ENCODE measurements at regions not wholly inside any gene's neighbourhood (a gene's known extent, or its start where the extent isn't known, plus 50 kb on each side); places are given as distances from the start of the nearest gene placed in this dataset.

DNA sequence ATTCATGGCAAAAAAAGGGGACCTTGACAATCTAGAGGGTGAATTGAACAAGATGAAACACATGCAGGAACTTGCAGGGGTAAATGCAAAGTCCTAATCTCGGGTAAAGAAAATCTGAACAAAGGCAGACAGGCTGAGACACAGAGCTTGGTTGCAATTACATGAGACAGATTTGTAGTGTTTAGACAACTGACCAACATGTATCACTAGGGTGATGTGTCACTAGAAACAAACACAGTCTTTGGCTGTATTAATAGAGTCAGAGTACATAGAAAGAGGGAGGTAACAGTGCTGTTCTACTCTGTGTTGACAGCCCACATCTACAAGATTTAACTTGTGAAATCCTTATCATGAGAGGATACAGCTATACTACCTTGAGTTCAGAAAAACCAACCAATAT is 78.1 kb upstream of the GRIK3 start:
- no peaks in the 10 kb centered on the region for H3K27me3 ChIP-seq (ENCODE audit: low read length)
- H3F3A ChIP-seq (ENCODE audit: insufficient read depth), result no peaks in the 10 kb centered on the region
- H3K36me3 ChIP-seq (ENCODE audit: low read length), result no peaks in the 10 kb centered on the region

GRCh38 chr1:37113285-37113997 is 79.1 kb upstream of the GRIK3 start:
- no peak overlapping the region for H2AFZ ChIP-seq (ENCODE audit: low read depth, low read length, severe bottlenecking)
- no peaks in the 10 kb centered on the region for H3K79me2 ChIP-seq (ENCODE audit: insufficient read depth, low read length)
- H3K27ac ChIP-seq (ENCODE audit: low read depth, low read length), result no peak overlapping the region
- no peaks in the 10 kb centered on the region for H3K36me3 ChIP-seq (ENCODE audit: low read length)
- H4K20me1 ChIP-seq (ENCODE audit: low read depth, low read length), result no peaks in the 10 kb centered on the region
- no peak for TF ChIP-seq CTCF (IDR thresholded peaks at IDR 0.05; ENCODE audit: insufficient read depth, low read length, poor library complexity, severe bottlenecking)
- TF ChIP-seq EZH2phosphoT487 (conservative IDR thresholded peaks at IDR 0.05; ENCODE audit: low read length), result no peak
- no peaks in the 10 kb centered on the region for H3F3A ChIP-seq (ENCODE audit: insufficient read depth)
- no peak overlapping the region for H3K4me2 ChIP-seq (ENCODE audit: low read depth, low read length, poor library complexity, severe bottlenecking)
- H3K27me3 ChIP-seq (ENCODE audit: low read length), result no peaks in the 10 kb centered on the region
- no peak overlapping the region for H3K9ac ChIP-seq (ENCODE audit: low read length)
- H3K9me2 ChIP-seq (replicated peaks; ENCODE audit: insufficient read depth, low read length), result no peaks in the 10 kb centered on the region
- no peak overlapping the region for H3K4me3 ChIP-seq (ENCODE audit: insufficient read depth, low read length, poor library complexity, severe bottlenecking)
- H3K9me3 ChIP-seq (ENCODE audit: insufficient read depth, low read length), result no peaks in the 10 kb centered on the region

More for the DNA sequence above, 78.1 kb upstream of the GRIK3 start:
- H3K9ac ChIP-seq (ENCODE audit: low read length), result no peak overlapping the region
- no peaks in the 10 kb centered on the region for H3K9me2 ChIP-seq (replicated peaks; ENCODE audit: insufficient read depth, low read length)
- H3K27ac ChIP-seq (ENCODE audit: low read depth, low read length), result no peak overlapping the region
- H3K9me3 ChIP-seq (ENCODE audit: insufficient read depth, low read length), result no peaks in the 10 kb centered on the region
- H3K4me3 ChIP-seq (ENCODE audit: insufficient read depth, low read length, poor library complexity, severe bottlenecking), result no peak overlapping the region
- H2AFZ ChIP-seq (ENCODE audit: low read depth, low read length, severe bottlenecking), result no peak overlapping the region
- H3K79me2 ChIP-seq (ENCODE audit: insufficient read depth, low read length), result no peaks in the 10 kb centered on the region
- TF ChIP-seq EZH2phosphoT487 (conservative IDR thresholded peaks at IDR 0.05; ENCODE audit: low read length), result no peak
- TF ChIP-seq CTCF (IDR thresholded peaks at IDR 0.05; ENCODE audit: insufficient read depth, low read length, poor library complexity, severe bottlenecking), result no peak
- no peak overlapping the region for H3K4me2 ChIP-seq (ENCODE audit: low read depth, low read length, poor library complexity, severe bottlenecking)
- H4K20me1 ChIP-seq (ENCODE audit: low read depth, low read length), result no peaks in the 10 kb centered on the region

GRCh38 chr1:37118790-37119189 is 84.5 kb upstream of the GRIK3 start:
- H3K36me3 ChIP-seq (ENCODE audit: low read length), result no peaks in the 10 kb centered on the region
- H3K9me3 ChIP-seq (ENCODE audit: insufficient read depth, low read length), result no peaks in the 10 kb centered on the region
- H3F3A ChIP-seq (ENCODE audit: insufficient read depth), result no peaks in the 10 kb centered on the region
- H3K79me2 ChIP-seq (ENCODE audit: insufficient read depth, low read length), result no peaks in the 10 kb centered on the region
- H3K27me3 ChIP-seq (ENCODE audit: low read length), result no peaks in the 10 kb centered on the region
- no peak overlapping the region for H3K4me2 ChIP-seq (ENCODE audit: low read depth, low read length, poor library complexity, severe bottlenecking)
- H3K4me3 ChIP-seq (ENCODE audit: insufficient read depth, low read length, poor library complexity, severe bottlenecking), result no peak overlapping the region
- no peak overlapping the region for H2AFZ ChIP-seq (ENCODE audit: low read depth, low read length, severe bottlenecking)
- H3K27ac ChIP-seq (ENCODE audit: low read depth, low read length), result no peak overlapping the region
- no peak overlapping the region for H3K9ac ChIP-seq (ENCODE audit: low read length)
- no peaks in the 10 kb centered on the region for H4K20me1 ChIP-seq (ENCODE audit: low read depth, low read length)
- no peaks in the 10 kb centered on the region for H3K9me2 ChIP-seq (replicated peaks; ENCODE audit: insufficient read depth, low read length)
- TF ChIP-seq EZH2phosphoT487 (conservative IDR thresholded peaks at IDR 0.05; ENCODE audit: low read length), result no peak
- no peak for TF ChIP-seq CTCF (IDR thresholded peaks at IDR 0.05; ENCODE audit: insufficient read depth, low read length, poor library complexity, severe bottlenecking)

Data from SU-DHL-6 (cell line).